ENCODE measurements at regions not wholly inside any gene's neighbourhood (a gene's known extent, or its start where the extent isn't known, plus 50 kb on each side); places are given as distances from the start of the nearest gene placed in this dataset.

GRCh38 chr20:50297498-50298376, 107.1 kb downstream of the CEBPB start:
- no peak for DNase-seq (ENCODE audit: low read depth)

GRCh38 chr20:50298554-50299324, 108.1 kb downstream of the CEBPB start:
- no peak for DNase-seq (ENCODE audit: low read depth)

- DNase-seq (ENCODE audit: low read depth) = no peak
Measured at GRCh38 chr20:50299325-50299629, 108.6 kb downstream of the CEBPB start.

- no peak for DNase-seq (ENCODE audit: low read depth)
Measured at GRCh38 chr20:50301165-50301564, 110.5 kb downstream of the CEBPB start.

- no peak for DNase-seq (ENCODE audit: low read depth)
Measured at GRCh38 chr20:50301712-50302111, 111.1 kb downstream of the CEBPB start.

- DNase-seq (ENCODE audit: low read depth) = no peak
Measured at GRCh38 chr20:50302341-50303057, 111.9 kb downstream of the CEBPB start.

GRCh38 chr20:50303573-50304500, 113.2 kb downstream of the CEBPB start:
- DNase-seq (ENCODE audit: low read depth) = no peak

GRCh38 chr20:50304501-50304856, 113.8 kb downstream of the CEBPB start:
- no peak for DNase-seq (ENCODE audit: low read depth)

- no peak for DNase-seq (ENCODE audit: low read depth)
Measured at GRCh38 chr20:50304923-50305635, 114.4 kb downstream of the CEBPB start.

- no peak for DNase-seq (ENCODE audit: low read depth)
Measured at GRCh38 chr20:50305636-50306477, 115.2 kb downstream of the CEBPB start.

GRCh38 chr20:50306478-50307423, 116.1 kb downstream of the CEBPB start:
- DNase-seq (ENCODE audit: low read depth) = no peak

GRCh38 chr20:50308166-50308512, 117.5 kb downstream of the CEBPB start:
- DNase-seq (ENCODE audit: low read depth) = no peak

- peak; percentile 94 for DNase-seq (ENCODE audit: low read depth)
Measured at GRCh38 chr20:50308513-50309279, 118.1 kb downstream of the CEBPB start.

GRCh38 chr20:50309280-50309763, 118.7 kb downstream of the CEBPB start:
- no peak for DNase-seq (ENCODE audit: low read depth)

GRCh38 chr20:50309764-50310672, 119.4 kb downstream of the CEBPB start:
- no peak for DNase-seq (ENCODE audit: low read depth)

GRCh38 chr20:50310673-50311051, 120.0 kb downstream of the CEBPB start:
- DNase-seq (ENCODE audit: low read depth) = no peak

Data from HT1080 (cell line).